Progenitor cell of endocrine pancreas (in vitro differentiated cells): ENCODE measurements at regions not wholly inside any gene's neighbourhood (a gene's known extent, or its start where the extent isn't known, plus 50 kb on each side); places are given as distances from the start of the nearest gene placed in this dataset.

Source experiments
- DNase-seq: peaks from one replicate; pipeline ENCODE4 v3.0.0; 2021; ENCODE audit warnings: low spot score; ENCODE audit not compliant: unreplicated experiment
- H3K27ac Mint-ChIP-seq: 2 replicates; pipeline ENCODE4 v1.8.0; 2021; ENCODE audit warnings: mild to moderate bottlenecking, moderate library complexity, mixed read lengths
- H3K27me3 Mint-ChIP-seq: 2 replicates; pipeline ENCODE4 v1.8.0; 2021; ENCODE audit warnings: mixed read lengths
- H3K36me3 Mint-ChIP-seq: 2 replicates; pipeline ENCODE4 v1.8.0; 2022; ENCODE audit warnings: mixed read lengths; ENCODE audit not compliant: insufficient read depth
- H3K4me1 Mint-ChIP-seq: 2 replicates; pipeline ENCODE4 v1.8.0; 2021; ENCODE audit warnings: low read depth, mixed read lengths
- H3K4me3 Mint-ChIP-seq: 2 replicates; pipeline ENCODE4 v1.8.0; 2021; ENCODE audit warnings: low read depth, mild to moderate bottlenecking, moderate library complexity, mixed read lengths
- H3K9me3 Mint-ChIP-seq: 2 replicates; pipeline ENCODE4 v1.8.0; 2021; ENCODE audit warnings: low read depth, mixed read lengths
- CTCF ChIP-seq: fragments of 200-600 bp; sonication (generic); IDR thresholded peaks from one replicate; pipeline ENCODE4 v1.5.0; 2021; ENCODE audit warnings: antibody characterized with exemption, mild to moderate bottlenecking; ENCODE audit not compliant: unreplicated experiment

GRCh38 chr19:5392486-5392885, 51.9 kb upstream of the PTPRS start:
- H3K27ac Mint-ChIP-seq: no peak overlapping the region
- H3K4me3 Mint-ChIP-seq: no peak overlapping the region
- no peak for TF ChIP-seq CTCF
- peaks cover 2% of the 10 kb centered on the region for H3K9me3 Mint-ChIP-seq
- no peak for DNase-seq
- H3K27me3 Mint-ChIP-seq: peaks cover 79% of the 10 kb centered on the region
- H3K4me1 Mint-ChIP-seq: peaks cover 8% of the 10 kb centered on the region
- no peaks in the 10 kb centered on the region for H3K36me3 Mint-ChIP-seq

- peaks cover 79% of the 10 kb centered on the region for H3K27me3 Mint-ChIP-seq
- no peak overlapping the region for H3K27ac Mint-ChIP-seq
- no peak for TF ChIP-seq CTCF
- no peak overlapping the region for H3K4me3 Mint-ChIP-seq
- H3K36me3 Mint-ChIP-seq: no peaks in the 10 kb centered on the region
- H3K9me3 Mint-ChIP-seq: no peaks in the 10 kb centered on the region
- H3K4me1 Mint-ChIP-seq: peaks cover 10% of the 10 kb centered on the region
- no peak for DNase-seq
Observed at GRCh38 chr19:5393088-5393487, 52.5 kb upstream of the PTPRS start.

GRCh38 chr19:5394551-5395505, 54.2 kb upstream of the PTPRS start:
- Mint-ChIP-seq H3K27ac (no peak overlapping the region), H3K9me3 (no peaks in the 10 kb centered on the region), H3K4me1 (peaks cover 10% of the 10 kb centered on the region), H3K36me3 (no peaks in the 10 kb centered on the region), H3K27me3 (peaks cover 84% of the 10 kb centered on the region), H3K4me3 (no peak overlapping the region)
- no peak for DNase-seq
- TF ChIP-seq CTCF: no peak

GRCh38 chr19:5395556-5395955, 54.9 kb upstream of the PTPRS start:
- Mint-ChIP-seq H3K4me3 (no peak overlapping the region), H3K9me3 (no peaks in the 10 kb centered on the region), H3K27me3 (peaks cover 84% of the 10 kb centered on the region), H3K36me3 (no peaks in the 10 kb centered on the region), H3K4me1 (peaks cover 10% of the 10 kb centered on the region), H3K27ac (no peak overlapping the region)
- no peak for TF ChIP-seq CTCF
- DNase-seq: no peak

- Mint-ChIP-seq H3K4me1 (peaks cover 10% of the 10 kb centered on the region), H3K27me3 (peaks cover 84% of the 10 kb centered on the region), H3K36me3 (no peaks in the 10 kb centered on the region), H3K9me3 (no peaks in the 10 kb centered on the region), H3K27ac (no peak overlapping the region), H3K4me3 (no peak overlapping the region)
- TF ChIP-seq CTCF: no peak
- no peak for DNase-seq
Observed at GRCh38 chr19:5396096-5396939, 55.7 kb upstream of the PTPRS start.
